RPMI7951 (cell line): ENCODE measurements at regions not wholly inside any gene's neighbourhood (a gene's known extent, or its start where the extent isn't known, plus 50 kb on each side); places are given as distances from the start of the nearest gene placed in this dataset.
A peak's percentile ranks its signal among the peaks of the same experiment; 100 is the strongest.

Experiments used
- DNase-seq: peaks from one replicate; pipeline ENCODE4 v3.0.0-alpha.2; 2012; ENCODE audit warnings: low read depth

DNA sequence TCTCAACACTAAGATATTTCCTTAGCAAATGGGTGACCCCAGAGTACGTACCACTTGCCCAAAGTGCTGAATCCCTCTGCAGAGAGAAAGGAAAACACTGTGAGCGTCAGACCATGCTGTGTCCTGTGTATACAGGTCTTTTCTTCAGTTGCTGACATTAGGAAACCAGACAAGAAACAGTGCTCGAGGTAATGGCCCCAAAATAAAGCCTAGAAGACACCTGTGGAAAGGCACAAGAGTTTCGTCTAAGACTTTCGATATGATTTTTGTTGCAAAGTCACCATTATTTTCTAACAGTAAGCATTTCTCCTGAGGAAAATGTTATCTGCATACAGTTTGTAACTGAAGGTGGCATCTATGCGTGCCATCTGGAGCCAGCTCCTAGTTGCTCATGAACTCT, 62.0 kb upstream of the SIMC1 start:
- DNase-seq = no peak

DNA sequence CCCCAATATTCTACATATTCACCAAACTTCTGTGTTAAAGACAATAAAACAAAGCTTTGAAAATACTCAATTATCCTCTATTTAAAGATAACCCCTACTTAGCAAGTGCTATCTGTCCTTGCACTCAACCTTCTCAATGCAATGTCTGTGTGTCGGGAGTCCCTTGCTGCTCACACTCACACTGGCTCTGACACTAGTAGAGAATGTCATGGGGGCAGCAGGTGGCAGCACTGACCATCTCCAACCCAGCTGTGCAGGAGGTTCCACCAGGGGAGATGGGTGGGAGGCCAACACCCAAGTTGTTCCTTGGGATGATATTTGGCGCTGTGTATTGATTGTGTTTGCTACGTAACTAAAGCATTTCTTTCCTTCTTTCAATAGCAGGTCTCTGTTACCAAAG, 59.4 kb upstream of the SIMC1 start:
- no peak for DNase-seq

DNA sequence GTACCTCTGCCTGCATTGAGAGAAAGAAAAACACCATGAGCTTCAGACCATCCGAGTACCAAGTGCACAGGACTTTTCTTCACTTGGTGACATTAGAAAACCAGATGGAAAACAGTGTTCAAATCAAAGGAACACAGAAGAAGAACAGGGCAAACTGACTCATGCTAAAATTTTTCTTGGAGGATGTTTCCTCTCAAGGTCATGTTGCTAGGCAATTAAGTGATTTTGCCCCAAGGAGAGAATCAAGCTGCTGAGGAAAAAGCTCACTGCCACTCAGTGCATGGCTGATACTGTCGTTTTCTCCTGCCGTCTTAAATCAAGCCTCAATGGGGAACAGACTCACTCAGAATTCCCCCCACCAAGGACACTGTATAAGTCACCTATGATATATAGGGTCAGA, 57.9 kb upstream of the SIMC1 start:
- DNase-seq = peak; percentile 13

DNA sequence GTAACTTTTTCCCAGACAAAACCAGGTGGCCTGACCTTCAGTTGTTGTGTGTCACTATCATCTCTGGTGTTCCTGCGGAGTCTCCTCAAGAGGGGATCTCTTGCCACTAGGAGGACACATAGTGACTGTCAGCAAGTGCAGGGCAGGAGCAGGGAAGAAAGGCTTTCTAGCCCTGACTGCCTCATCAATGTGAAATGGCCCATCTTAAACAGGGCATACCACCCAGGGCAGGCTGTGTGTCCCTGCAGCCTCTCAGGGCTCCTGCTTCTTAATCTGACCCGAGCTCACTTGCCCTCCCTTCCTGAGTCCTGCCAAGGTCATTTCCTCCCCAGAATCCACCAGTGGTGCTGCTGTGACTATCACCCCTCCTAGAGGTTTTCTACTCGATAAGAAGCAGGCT, 57.4 kb upstream of the SIMC1 start:
- DNase-seq = no peak

DNA sequence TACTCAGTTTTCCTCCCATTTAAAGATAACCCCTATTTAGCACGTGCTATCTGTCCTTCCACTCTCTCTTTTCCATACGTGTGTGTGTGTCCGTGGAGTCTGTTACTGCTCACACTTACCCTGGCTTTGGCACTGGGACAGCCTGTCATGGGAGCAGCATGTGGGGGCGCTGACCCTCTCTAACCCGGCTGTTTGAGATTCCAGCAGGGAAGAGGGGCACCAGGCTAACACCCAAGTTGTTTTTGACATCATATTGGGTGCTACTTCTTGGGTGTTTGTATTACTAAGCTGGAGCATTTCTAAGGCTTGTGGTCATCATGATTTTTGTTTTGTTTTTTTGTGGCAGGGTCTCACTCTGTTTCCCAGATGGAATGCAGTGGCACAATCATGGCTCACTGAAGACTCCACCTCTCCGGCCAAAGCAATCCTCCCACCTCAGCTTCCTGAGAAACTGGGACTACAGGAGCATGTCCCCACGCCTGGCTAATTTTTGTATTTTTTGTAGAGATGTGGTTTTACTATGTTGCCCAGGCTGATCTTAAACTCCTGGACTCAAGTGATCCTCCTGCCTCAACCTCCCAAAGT, 56.9 kb upstream of the SIMC1 start:
- no peak for DNase-seq

DNA sequence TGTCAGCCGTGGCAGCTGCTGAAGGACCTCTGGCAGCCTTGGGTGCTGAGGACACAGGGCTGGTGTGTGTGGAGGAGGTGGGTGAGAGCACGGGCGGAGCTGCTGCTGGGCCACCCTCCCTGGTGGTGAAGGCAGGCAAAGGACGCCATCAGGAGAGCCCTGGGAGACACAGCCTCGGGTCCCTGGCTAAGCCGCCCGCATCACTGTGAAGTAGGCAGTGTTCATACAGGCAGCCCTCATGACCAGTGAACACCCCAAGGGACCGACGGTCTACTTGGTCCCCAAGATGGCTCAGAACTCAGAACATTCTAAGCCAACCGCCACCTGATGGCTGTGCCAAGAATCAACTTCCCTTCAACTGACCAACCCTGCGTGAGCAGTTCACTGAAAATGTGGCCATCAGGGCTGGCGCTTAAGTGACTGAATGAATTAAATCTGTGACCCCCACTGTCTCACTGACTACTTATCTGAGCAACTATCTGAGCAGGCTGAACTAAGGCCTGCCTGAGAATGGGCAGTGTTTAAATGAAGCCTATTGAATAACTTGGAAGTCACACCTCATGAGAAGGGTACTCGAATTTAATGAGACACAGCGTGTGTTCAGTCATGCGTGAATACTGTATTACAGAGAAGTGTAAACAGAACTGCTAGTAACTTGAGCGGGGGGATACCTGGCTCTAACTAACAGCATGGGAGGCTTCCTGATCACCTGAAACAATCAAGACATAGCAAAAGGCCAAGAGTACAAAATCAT, 54.7 kb upstream of the SIMC1 start:
- no peak for DNase-seq

DNA sequence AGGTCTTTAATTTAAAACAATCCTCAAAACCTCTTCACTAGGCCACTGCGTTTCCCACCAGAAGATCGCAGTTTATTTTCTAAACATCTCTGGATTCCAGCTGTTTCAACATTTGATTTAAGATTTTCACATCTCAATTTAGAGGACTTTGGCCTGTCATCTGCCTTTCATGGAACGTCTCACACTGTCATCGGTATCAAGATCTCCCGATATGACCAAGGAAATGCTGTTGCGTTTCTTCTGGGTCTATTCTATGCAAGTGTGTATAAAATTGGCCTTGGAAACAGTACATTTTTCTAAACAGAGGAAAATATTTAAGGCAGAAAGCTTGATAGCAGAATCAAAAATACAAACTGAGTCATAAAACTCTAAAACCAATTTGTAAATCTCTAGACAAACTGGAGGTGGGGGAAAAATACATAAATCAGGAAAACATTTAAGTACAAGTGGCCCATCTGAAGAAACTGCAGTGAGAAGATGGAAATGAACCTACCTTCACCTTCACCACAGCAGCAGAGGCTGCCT, 53.6 kb upstream of the SIMC1 start:
- DNase-seq = no peak

DNA sequence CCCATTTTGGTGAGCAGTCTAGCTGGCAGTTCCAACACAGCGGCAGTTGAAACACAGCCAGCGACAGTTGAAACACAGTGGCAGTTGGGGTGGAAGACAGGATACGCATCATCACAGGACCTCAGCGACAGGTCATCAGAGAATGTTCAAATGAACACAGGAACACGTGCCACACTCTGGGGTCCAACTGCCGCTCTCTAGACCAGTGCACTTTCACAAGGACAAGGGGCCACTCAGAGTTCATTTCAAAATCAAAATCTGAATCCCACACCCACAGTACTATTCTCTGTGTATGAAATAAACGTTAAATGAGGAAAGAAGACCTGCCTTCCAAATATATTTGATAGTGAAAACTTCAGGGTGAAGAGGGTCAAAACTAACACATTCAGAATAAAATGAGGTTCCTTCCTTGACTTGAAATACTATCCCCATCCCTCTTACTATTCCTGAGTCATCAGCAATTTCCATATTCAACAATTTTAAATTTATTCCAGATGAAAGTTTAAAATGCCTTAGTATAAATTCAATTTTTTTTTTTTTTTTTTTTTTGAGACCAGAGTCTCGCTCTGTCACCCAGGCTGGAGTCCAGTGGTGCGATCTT, 53.0 kb upstream of the SIMC1 start:
- DNase-seq = peak; percentile 32

DNA sequence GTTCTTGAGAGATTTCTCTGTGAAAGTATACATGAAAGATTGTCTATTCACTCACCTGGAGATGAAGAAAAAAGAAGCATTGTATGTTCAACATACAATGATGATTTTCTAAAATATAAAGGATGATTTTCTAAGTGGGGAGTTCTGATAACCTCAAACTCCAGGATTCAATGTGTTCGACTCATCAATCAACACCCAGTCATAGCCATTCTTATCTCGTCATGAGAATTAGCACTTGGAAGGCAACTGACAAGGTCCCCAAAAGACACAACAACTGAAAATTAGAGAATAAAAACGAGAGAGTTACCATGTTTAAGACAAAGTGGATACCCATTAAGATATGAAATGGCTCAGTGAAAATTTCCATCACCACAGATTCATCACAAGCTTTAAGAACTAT, 52.1 kb upstream of the SIMC1 start:
- DNase-seq = no peak

DNA sequence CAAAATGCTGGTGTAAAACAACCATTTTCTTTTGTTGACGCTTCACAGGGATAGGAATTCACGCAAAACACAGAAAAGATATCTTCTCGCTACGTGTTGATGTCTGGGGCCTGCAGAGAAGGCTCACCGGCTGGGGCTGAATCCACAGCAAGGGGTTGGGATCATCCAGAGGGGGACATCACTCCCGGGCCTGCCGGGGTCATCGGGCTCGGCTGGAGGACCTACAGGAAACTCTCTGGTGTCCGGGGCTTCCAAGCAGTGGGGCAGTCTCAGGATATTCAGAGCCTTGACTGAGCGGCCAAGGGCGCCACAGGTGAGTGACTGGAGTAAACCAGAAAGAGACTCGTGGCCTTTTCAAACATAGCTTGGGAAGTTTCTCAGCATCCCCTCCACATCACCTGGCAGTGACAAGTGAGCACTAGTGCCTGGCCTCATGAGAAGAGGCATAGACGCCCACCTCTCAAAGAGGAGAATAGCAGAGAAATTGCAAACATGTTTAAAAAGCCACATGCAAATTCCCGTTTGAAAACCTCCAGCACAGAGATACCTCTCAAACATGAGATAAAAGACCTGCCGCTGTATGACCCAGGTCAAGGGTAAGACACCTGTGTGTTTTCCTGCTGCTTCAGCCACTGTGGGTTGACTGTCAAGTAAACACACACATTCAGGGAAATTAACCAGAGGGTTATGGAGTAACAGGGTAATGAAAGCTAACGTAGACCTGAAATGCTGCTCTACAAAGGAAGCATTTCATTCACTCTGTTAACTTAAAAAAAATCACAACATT, 50.8 kb upstream of the SIMC1 start:
- DNase-seq = no peak

DNA sequence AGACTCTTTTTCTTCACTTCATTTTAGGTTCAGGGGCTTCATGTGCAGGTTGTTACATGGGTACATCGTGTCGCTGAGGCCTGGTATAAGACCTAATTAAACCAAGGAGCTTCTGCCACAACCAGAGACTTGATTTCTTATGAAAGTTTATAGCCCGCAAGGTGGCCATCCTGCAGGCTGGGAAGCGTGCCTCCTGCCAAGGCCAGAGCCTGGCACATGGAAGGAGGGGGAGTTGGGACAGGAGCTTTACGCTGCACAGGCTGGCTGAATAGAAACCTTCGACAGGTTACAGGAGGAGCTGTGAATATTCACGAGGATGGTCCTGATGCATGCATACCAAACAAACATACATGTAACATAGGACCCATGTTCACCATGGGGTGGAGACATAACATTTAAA, 50.1 kb upstream of the SIMC1 start:
- DNase-seq = no peak
